ENCODE measurements at regions not wholly inside any gene's neighbourhood (a gene's known extent, or its start where the extent isn't known, plus 50 kb on each side); places are given as distances from the start of the nearest gene placed in this dataset.
"Not testable (repeated sequence)": the region's sequence is repeated elsewhere in the genome, so short reads cannot be mapped to it uniquely, and the experiment has no call there.

DNA sequence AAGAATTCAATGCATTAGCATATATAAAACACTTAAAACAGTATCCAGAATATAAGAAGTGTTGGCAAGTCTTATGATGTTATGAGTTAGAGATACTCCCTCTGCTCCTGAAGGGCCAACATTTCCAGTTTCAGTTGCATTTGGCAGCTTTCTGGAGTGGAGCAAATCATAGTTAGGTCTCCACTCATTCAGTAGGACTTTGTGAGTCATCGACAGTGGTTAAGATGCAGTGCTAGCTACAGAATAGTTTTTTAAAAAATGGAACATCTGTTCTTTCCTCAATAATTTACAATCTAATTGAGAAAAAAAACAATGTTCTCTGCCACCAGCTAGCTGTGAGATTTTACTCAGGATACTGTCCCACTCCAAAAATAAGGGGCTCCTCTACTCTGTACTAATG is 389.1 kb downstream of the HLX start:
- no peak for FAIRE-seq
- no peak for DNase-seq (ENCODE audit: insufficient read length)
- TF ChIP-seq POLR2A (IDR thresholded peaks at IDR 0.05; ENCODE audit: low read depth, low read length) (no peak), TAF1 (IDR thresholded peaks at IDR 0.05; ENCODE audit: borderline replicate concordance, low read depth, low read length) (no peak), POLR2AphosphoS5 (IDR thresholded peaks at IDR 0.05; ENCODE audit: low read depth, low read length) (no peak)

DNA sequence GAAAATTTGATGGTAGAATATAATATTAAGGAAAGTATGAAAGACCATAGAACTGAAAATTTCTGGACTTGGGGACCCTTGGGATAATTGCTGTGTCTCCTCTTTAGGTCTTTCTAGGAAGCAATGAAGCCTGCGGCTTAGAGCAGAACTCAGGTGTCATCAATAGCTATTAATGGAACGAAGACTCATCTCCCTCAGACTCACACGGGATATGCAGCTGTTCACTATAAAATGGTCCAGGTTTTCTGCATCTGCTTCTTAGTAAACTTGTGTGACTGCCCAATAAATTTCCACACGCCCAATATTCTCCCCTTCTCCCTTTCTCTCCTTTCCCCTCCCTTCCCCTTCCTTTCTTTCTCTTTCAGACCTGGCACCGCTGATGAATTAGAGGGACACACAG is 392.5 kb downstream of the HLX start:
- TF ChIP-seq TAF1 (IDR thresholded peaks at IDR 0.05; ENCODE audit: borderline replicate concordance, low read depth, low read length): no peak
- no peak for TF ChIP-seq POLR2A (IDR thresholded peaks at IDR 0.05; ENCODE audit: low read depth, low read length)
- no peak for TF ChIP-seq POLR2AphosphoS5 (IDR thresholded peaks at IDR 0.05; ENCODE audit: low read depth, low read length)
- no peak for DNase-seq (ENCODE audit: insufficient read length)
- FAIRE-seq: no peak

DNA sequence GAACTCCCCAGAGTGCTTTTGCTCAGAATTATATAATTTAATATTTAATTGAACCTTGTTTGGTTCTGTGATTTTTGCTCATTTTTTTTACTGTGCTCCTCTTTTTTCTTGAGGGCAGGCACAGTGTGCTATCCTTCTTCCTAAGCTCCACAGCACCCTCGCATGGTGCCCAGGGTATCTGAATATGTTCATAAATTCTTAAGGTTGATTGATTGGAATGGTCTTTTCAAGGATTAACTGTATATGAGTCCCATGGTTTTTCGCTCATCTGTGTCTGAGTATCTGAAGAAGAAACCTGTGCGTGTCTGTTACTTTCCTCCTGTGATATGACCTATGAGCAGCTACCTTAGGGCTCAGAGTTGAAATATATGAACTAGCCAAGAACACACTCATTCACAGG is 393.7 kb downstream of the HLX start:
- no peak for FAIRE-seq
- DNase-seq (ENCODE audit: insufficient read length): no peak
- TF ChIP-seq POLR2A (IDR thresholded peaks at IDR 0.05; ENCODE audit: low read depth, low read length): no peak
- no peak for TF ChIP-seq POLR2AphosphoS5 (IDR thresholded peaks at IDR 0.05; ENCODE audit: low read depth, low read length)
- no peak for TF ChIP-seq TAF1 (IDR thresholded peaks at IDR 0.05; ENCODE audit: borderline replicate concordance, low read depth, low read length)

DNA sequence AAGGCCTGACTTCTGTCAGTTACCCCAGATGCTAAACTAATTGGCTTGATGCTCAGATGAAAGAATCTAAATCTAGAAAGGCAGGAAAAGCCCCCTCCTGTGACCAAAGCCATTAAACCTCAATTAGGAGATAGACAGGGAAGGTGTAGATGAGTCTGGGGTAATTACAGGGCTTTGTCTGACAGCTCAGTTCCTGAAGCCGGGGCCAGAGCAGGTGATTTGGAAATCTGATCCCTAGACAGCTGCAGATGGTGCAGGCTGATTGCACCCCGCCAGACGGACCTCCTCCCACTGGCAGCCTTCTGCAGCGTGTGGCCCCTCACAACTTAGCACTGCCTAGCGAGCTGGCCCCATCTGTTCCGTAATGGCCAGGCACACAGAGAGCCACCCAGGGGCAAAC is 395.1 kb downstream of the HLX start:
- FAIRE-seq (no peak), DNase-seq (ENCODE audit: insufficient read length) (no peak)
- TF ChIP-seq POLR2AphosphoS5 (IDR thresholded peaks at IDR 0.05; ENCODE audit: low read depth, low read length) (no peak), POLR2A (IDR thresholded peaks at IDR 0.05; ENCODE audit: low read depth, low read length) (no peak), TAF1 (IDR thresholded peaks at IDR 0.05; ENCODE audit: borderline replicate concordance, low read depth, low read length) (no peak)

DNA sequence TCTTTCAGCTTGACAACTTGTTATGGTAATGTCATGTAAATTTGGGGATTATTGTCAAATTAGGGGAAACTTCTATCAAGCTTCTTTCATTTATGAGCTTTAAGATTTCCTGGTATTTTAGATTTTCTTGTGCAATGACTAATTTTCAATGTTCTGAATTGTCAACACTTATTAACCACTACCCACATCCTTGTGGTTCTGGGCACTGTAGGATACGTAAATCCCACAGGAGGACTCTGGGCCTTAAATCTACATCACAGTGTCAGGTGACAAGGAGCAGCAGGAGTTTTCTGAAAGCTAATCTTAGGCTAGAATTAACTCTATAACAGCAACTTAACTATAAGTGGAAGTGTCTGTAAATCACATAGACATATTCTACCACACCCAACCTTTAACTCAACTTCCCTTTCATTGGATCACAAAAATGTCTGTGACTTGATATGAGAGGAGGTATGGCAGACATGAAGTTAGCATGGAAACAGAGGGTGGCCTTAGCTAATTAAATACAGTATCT is 397.7 kb downstream of the HLX start:
- TF ChIP-seq POLR2A (IDR thresholded peaks at IDR 0.05; ENCODE audit: low read depth, low read length): no peak
- FAIRE-seq (no peak), DNase-seq (ENCODE audit: insufficient read length) (no peak)

DNA sequence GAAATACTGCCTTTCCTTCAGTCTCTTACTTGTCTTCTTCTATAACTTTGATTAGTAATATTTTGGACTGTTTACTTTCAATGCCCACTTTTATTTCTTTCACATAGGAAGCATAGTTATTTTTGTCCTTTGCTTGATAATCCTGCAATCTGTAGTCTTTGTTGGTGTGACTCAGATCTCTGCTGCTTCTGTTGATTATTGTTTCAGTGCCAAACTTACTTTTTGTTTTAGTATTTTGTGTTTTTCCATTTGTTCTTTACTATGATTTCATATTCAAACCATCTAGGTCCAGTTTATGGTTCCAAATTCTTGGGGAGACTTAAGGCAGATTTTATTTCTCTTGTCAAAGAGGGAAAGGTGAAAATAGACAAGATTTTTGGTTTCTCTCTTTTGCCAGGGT is 399.9 kb downstream of the HLX start:
- TF ChIP-seq POLR2AphosphoS5 (IDR thresholded peaks at IDR 0.05; ENCODE audit: low read depth, low read length) (no peak), POLR2A (IDR thresholded peaks at IDR 0.05; ENCODE audit: low read depth, low read length) (no peak), TAF1 (IDR thresholded peaks at IDR 0.05; ENCODE audit: borderline replicate concordance, low read depth, low read length) (no peak)
- no peak for FAIRE-seq

DNA sequence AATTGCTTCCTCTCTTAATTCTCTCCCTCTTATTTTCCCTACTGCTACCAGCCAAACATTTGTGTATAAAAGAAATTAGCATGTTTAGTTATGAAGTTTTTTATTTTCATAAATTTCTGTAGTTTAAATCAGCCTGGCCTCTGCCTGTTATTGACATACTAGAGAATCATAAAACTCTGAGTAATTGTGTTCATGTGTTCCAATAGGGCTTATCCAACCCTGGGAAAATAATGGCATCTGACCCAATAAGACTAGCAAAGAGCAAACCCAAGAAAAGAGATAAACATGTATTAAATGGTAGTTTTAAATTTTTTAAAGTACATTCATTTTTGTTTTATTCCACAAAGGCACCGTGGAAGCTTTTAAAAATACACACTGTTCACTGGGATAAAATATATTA is 404.3 kb downstream of the HLX start:
- FAIRE-seq: no peak
- no peak for DNase-seq (ENCODE audit: insufficient read length)
- TF ChIP-seq POLR2A (IDR thresholded peaks at IDR 0.05; ENCODE audit: low read depth, low read length) (no peak), TAF1 (IDR thresholded peaks at IDR 0.05; ENCODE audit: borderline replicate concordance, low read depth, low read length) (no peak), POLR2AphosphoS5 (IDR thresholded peaks at IDR 0.05; ENCODE audit: low read depth, low read length) (no peak)

More for the DNA sequence above, 399.9 kb downstream of the HLX start:
- no peak for DNase-seq (ENCODE audit: insufficient read length)

DNA sequence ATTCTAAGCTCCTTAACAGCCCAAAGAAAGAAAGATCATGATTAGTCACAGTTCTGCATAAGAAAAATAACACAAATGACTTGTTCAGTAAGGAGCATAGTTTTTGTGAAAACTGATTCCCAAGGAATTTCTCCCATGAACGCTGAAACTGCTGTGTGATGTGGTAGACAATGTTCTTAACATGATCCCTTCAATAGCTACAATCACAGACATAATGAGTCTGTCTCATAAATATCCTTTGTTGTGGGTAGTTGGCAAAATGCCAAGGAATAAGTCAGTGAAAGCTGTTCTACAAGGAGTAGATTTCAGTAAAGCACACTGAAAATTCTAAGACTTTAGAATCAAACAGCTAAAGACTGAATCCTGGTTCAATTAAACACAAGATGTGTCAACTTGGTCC is 404.8 kb downstream of the HLX start:
- DNase-seq (ENCODE audit: insufficient read length) (no peak), FAIRE-seq (no peak)
- TF ChIP-seq POLR2AphosphoS5 (IDR thresholded peaks at IDR 0.05; ENCODE audit: low read depth, low read length) (no peak), TAF1 (IDR thresholded peaks at IDR 0.05; ENCODE audit: borderline replicate concordance, low read depth, low read length) (no peak), POLR2A (IDR thresholded peaks at IDR 0.05; ENCODE audit: low read depth, low read length) (no peak)

DNA sequence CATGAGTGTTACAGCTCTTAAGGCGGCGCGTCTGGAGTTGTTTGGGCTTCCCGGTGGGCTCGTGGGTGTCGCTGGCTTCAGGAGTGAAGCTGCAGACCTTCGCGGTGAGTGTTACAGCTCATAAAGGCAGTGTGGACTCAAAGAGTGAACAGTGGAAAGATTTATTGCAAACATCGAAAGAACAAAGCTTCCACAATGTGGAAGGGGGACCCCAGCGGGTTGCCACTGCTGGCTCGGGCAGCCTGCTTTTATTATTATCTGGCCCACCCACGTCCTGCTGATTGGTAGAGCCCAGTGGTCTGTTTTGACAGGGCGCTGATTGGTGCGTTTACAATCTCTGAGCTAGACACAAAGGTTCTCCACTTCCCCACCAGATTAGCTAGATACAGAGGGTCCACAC is 405.7 kb downstream of the HLX start:
- not testable (repeated sequence) for DNase-seq (ENCODE audit: insufficient read length); FAIRE-seq

DNA sequence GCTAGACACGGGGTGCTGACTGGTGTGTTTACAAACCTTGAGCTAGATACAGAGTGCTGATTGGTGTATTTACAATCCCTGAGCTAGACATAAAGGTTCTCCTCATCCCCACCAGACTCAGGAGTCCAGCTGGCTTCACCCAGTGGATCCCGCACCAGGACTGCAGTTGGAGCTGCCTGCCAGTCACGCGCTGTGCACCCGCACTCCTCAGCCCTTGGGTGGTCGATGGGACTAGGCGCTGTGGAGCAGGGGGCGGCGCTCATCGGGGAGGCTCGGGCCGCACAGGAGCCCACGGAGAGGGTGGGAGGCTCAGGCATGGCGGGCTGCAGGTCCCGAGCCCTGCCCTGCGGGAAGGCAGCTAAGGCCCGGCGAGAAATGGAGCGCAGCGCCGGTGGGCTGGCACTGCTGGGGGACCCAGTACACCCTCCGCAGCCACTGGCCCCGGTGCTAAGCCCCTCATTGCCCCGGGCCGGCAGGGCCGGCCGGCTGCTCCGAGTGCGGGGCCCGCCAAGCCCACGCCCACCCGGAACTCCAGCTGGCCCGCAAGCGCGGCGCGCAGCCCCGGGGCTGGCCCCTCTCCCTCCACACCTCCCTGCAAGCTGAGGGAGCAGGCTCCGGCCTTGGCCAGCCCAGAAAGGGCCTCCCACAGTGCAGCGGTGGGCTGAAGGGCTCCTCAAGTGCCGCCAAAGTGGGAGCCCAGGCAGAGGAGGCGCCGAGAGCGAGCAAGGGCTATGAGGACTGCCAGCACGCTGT is 406.4 kb downstream of the HLX start:
- FAIRE-seq; DNase-seq (ENCODE audit: insufficient read length): not testable (repeated sequence)

DNA sequence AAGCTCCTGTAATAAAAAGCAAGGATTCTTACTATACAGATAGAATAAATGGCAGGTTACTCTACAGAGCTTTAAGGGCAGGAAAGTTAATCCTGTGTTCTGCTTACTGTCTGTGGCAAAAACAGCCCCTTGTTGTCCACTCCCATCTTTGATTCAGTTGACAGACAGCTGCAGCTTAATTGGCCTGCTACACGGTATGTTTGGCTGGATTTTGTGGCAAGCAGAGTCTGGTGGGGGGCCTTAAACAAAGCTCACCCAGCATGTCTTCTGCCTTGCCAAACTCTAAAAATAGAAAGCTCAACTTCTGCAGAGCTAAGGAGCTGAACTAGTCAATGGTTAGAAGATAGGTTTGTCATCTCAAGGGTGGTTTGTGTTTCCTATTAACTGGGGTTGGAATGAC is 407.2 kb downstream of the HLX start:
- DNase-seq (ENCODE audit: insufficient read length) (no peak), FAIRE-seq (no peak)
- no peak for TF ChIP-seq POLR2A (IDR thresholded peaks at IDR 0.05; ENCODE audit: low read depth, low read length)
- no peak for TF ChIP-seq TAF1 (IDR thresholded peaks at IDR 0.05; ENCODE audit: borderline replicate concordance, low read depth, low read length)
- TF ChIP-seq POLR2AphosphoS5 (IDR thresholded peaks at IDR 0.05; ENCODE audit: low read depth, low read length): no peak

DNA sequence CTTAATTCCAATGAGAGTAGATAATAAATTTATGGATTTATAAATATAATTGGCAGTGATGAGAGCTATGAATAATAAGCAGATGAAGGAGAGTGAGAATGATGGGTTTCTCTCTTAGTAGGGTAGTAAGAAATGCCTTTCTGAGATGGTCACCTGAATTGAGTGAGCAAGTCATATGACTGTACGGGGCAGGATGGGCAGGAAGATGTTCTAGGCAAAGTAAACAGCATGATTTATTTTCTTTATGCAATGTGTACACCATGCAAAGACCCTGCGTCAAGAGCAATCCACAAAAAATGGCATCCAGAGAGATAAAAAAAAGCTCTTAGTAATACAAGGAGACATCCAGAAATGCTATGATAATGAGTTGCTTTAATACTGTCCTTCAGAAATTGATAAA is 409.9 kb downstream of the HLX start:
- TF ChIP-seq POLR2A (IDR thresholded peaks at IDR 0.05; ENCODE audit: low read depth, low read length) (no peak), POLR2AphosphoS5 (IDR thresholded peaks at IDR 0.05; ENCODE audit: low read depth, low read length) (no peak), TAF1 (IDR thresholded peaks at IDR 0.05; ENCODE audit: borderline replicate concordance, low read depth, low read length) (no peak)
- no peak for DNase-seq (ENCODE audit: insufficient read length)
- FAIRE-seq: no peak

DNA sequence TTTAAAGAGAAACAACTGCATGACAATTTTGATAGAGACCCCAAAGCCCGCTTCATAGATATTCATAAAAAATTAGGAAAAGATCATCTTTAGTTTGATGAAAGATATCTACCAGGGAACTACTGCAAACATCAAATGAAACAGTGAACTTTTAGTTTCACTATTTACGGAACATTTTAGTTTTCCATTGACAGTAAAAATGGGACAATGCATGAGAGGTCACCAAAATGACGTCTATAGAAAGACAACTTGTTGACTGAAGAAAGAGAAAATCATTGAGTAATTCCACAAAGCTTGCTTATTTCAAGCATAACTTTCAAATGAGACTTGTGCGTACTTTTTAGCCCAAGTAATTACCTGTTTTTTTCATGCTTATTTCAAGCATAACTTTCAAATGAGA is 411.4 kb downstream of the HLX start:
- no peak for TF ChIP-seq TAF1 (IDR thresholded peaks at IDR 0.05; ENCODE audit: borderline replicate concordance, low read depth, low read length)
- TF ChIP-seq POLR2A (IDR thresholded peaks at IDR 0.05; ENCODE audit: low read depth, low read length): no peak
- TF ChIP-seq POLR2AphosphoS5 (IDR thresholded peaks at IDR 0.05; ENCODE audit: low read depth, low read length): no peak
- FAIRE-seq: no peak
- no peak for DNase-seq (ENCODE audit: insufficient read length)
